MM.1S (cell line): ENCODE measurements at regions not wholly inside any gene's neighbourhood (a gene's known extent, or its start where the extent isn't known, plus 50 kb on each side); places are given as distances from the start of the nearest gene placed in this dataset.

Source experiments
- CTCF ChIP-seq: fragments of 300-600 bp; sonication (generic); IDR thresholded peaks from 2 replicates; pipeline ENCODE4 v1.5.1; 2016; ENCODE audit warnings: antibody characterized with exemption, low read length, mixed read lengths
- EZH2phosphoT487 ChIP-seq: fragments of 300-600 bp; sonication (generic); IDR thresholded peaks from 2 replicates; pipeline ENCODE4 v1.6.1; 2018; ENCODE audit warnings: antibody characterized with exemption, low read length

- TF ChIP-seq CTCF (no peak), EZH2phosphoT487 (no peak)
These were observed 104.7 kb upstream of the NUDT4 start for GRCh38 chr12:93272997-93273396.
